OCI-LY1 (cell line): ENCODE measurements at regions not wholly inside any gene's neighbourhood (a gene's known extent, or its start where the extent isn't known, plus 50 kb on each side); places are given as distances from the start of the nearest gene placed in this dataset.
A peak's percentile ranks its signal among the peaks of the same experiment; 100 is the strongest.

ENCODE experiments used
- H2AFZ ChIP-seq: fragments of 200-600 bp; sonication (generic), shearing (Covaris generic); 2 replicates; pipeline ENCODE4 v1.6.0; 2014; ENCODE audit warnings: antibody characterized with exemption, mild to moderate bottlenecking, low read length
- H3F3A ChIP-seq: fragments of 200-600 bp; sonication (generic), shearing (Covaris generic); 2 replicates; pipeline ENCODE4 v1.6.0; 2014; ENCODE audit warnings: mild to moderate bottlenecking, antibody characterized with exemption, low read length, moderate library complexity; ENCODE audit not compliant: insufficient read depth
- H3K27ac ChIP-seq: fragments of 200-600 bp; sonication (generic); 2 replicates; pipeline ENCODE4 v1.5.1; 2014; ENCODE audit warnings: low read length, mixed run types, mild to moderate bottlenecking, low read depth; ENCODE audit not compliant: poor library complexity, severe bottlenecking
- H3K27me3 ChIP-seq: fragments of 200-600 bp; sonication (generic); 2 replicates; pipeline ENCODE4 v1.6.0; 2014; ENCODE audit warnings: antibody characterized with exemption, mild to moderate bottlenecking, low read length, moderate library complexity; ENCODE audit not compliant: insufficient read depth
- H3K36me3 ChIP-seq: fragments of 200-600 bp; sonication (generic); 2 replicates; pipeline ENCODE4 v1.6.1; 2014; ENCODE audit warnings: mild to moderate bottlenecking, antibody characterized with exemption, low read length, moderate library complexity, mixed read lengths; ENCODE audit not compliant: insufficient read depth
- H3K4me1 ChIP-seq: fragments of 200-600 bp; sonication (generic); 2 replicates; pipeline ENCODE4 v1.5.1; 2014; ENCODE audit warnings: mild to moderate bottlenecking, low read length, moderate library complexity; ENCODE audit not compliant: insufficient read depth, severe bottlenecking
- H3K4me2 ChIP-seq: fragments of 200-600 bp; sonication (generic), shearing (Covaris generic); 2 replicates; pipeline ENCODE4 v1.6.1; 2014; ENCODE audit warnings: low read length
- H3K4me3 ChIP-seq: fragments of 200-600 bp; sonication (generic); 2 replicates; pipeline ENCODE4 v1.5.1; 2014; ENCODE audit warnings: low read length, low read depth, mild to moderate bottlenecking, mixed read lengths; ENCODE audit not compliant: poor library complexity, severe bottlenecking
- H3K79me2 ChIP-seq: fragments of 200-600 bp; shearing (Covaris generic); 2 replicates; pipeline ENCODE4 v1.6.1; 2016; ENCODE audit warnings: mixed run types, low read length, mixed read lengths; ENCODE audit not compliant: insufficient read depth
- H3K9ac ChIP-seq: fragments of 200-600 bp; sonication (generic), shearing (Covaris generic); 2 replicates; pipeline ENCODE4 v1.6.1; 2014; ENCODE audit warnings: mild to moderate bottlenecking, low read length, mixed read lengths
- H3K9me2 ChIP-seq: fragments of 200-600 bp; sonication (generic), shearing (Covaris generic); 2 replicates; pipeline ENCODE4 v1.6.1; 2014; ENCODE audit warnings: low read depth, mild to moderate bottlenecking, low read length, mixed read lengths
- H3K9me3 ChIP-seq: fragments of 200-600 bp; shearing (Covaris generic); 2 replicates; pipeline ENCODE4 v1.6.1; 2014; ENCODE audit warnings: low read length, mixed read lengths
- H4K20me1 ChIP-seq: fragments of 200-600 bp; sonication (generic), shearing (Covaris generic); 2 replicates; pipeline ENCODE4 v1.6.0; 2016; ENCODE audit warnings: mild to moderate bottlenecking, low read length; ENCODE audit not compliant: insufficient read depth
- EZH2 ChIP-seq: fragments of 200-600 bp; sonication (generic), shearing (Covaris generic); IDR thresholded peaks from 2 replicates; pipeline ENCODE4 v1.8.0; 2017; ENCODE audit warnings: borderline replicate concordance, mixed run types, mild to moderate bottlenecking, antibody characterized with exemption, low read length, moderate library complexity, mixed read lengths
- TF ChIP-seq, protein P1 (sequence below): fragments of 200-600 bp; sonication (generic), shearing (Covaris generic); IDR thresholded peaks from 2 replicates; pipeline ENCODE4 v1.5.1; 2017; ENCODE audit warnings: mild to moderate bottlenecking, antibody characterized with exemption, low read length, moderate library complexity, mixed read lengths

DNA sequence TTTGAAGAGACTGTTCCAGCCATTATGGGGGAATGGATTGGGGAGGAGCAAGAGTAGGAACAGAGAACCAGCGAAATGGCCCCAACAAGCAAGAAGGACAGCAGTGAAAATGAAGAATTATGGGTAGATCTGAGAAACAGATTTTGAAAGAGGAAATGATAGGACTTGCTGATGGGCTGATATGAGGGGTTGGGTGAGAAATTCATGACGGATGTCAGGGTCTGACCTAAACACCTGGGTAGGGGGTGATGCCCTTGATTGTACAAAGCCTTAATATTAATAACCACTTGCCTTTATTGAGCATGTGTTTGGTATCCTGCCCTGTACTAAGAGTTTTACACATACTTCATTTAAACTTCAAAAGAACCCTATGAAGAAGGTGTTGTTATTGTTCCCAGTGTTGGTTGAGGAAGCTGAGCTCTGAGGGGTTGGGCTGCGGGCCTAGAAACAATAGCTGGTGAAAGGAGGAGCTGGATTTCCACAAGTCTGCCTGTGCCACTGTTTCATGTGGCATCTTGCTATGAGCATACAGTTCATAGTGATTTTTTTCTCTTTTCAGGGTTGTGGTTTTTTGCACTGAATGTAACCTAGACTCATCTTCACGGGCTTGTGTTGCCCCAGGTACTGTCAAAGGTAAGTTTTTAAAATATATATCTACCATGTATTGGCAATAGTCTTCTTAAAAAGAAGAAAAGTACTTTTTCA lies 61.1 kb upstream of the TNRC6B start:
- Histone ChIP-seq H3K79me2 (peaks cover 12% of the 10 kb centered on the region; the same call in 1 of the 2 replicates), H3K4me2 (no peak overlapping the region), H3K4me1 (peaks cover 20% of the 10 kb centered on the region), H3F3A (no peaks in the 10 kb centered on the region), H4K20me1 (no peaks in the 10 kb centered on the region), H3K27me3 (no peaks in the 10 kb centered on the region), H3K27ac (no peak overlapping the region), H3K36me3 (0 out of 2 replicates have a peak, but pooled peaks cover 2% of the 10 kb centered on the region), H3K9ac (no peak overlapping the region), H3K4me3 (no peak overlapping the region), H2AFZ (no peak overlapping the region), H3K9me3 (no peaks in the 10 kb centered on the region), H3K9me2 (no peaks in the 10 kb centered on the region)
- TF ChIP-seq, protein P1, sequence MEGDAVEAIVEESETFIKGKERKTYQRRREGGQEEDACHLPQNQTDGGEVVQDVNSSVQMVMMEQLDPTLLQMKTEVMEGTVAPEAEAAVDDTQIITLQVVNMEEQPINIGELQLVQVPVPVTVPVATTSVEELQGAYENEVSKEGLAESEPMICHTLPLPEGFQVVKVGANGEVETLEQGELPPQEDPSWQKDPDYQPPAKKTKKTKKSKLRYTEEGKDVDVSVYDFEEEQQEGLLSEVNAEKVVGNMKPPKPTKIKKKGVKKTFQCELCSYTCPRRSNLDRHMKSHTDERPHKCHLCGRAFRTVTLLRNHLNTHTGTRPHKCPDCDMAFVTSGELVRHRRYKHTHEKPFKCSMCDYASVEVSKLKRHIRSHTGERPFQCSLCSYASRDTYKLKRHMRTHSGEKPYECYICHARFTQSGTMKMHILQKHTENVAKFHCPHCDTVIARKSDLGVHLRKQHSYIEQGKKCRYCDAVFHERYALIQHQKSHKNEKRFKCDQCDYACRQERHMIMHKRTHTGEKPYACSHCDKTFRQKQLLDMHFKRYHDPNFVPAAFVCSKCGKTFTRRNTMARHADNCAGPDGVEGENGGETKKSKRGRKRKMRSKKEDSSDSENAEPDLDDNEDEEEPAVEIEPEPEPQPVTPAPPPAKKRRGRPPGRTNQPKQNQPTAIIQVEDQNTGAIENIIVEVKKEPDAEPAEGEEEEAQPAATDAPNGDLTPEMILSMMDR, result no peak
- no peak for TF ChIP-seq EZH2

DNA sequence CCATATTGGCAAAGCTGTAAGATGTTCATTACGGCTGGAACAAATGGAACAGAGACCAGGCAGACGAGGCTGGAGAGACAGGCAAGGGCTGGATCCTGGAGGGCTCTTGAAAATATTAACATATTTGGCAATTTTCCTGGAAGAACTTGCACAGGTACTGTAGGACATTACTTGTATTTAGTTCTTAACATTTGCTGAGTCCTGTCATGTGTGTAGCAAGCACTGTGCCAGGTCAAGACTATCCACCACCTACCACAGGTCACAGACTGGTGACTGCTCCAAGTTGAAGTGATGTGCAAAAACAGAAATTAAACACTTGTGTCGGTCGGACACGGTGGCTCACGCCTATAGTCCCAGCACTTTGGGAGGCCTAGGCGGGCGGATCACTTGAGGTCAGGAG lies 58.7 kb upstream of the TNRC6B start:
- H4K20me1 ChIP-seq, result no peaks in the 10 kb centered on the region

GRCh38 chr22:40120848-40121247 lies 56.9 kb upstream of the TNRC6B start:
- H3K9ac ChIP-seq, result peak overlapping the region; percentile 26; the same call in 1 of the 2 replicates
- no peaks in the 10 kb centered on the region for H3F3A ChIP-seq
- no peaks in the 10 kb centered on the region for H4K20me1 ChIP-seq
- peak overlapping the region; percentile 38 for H3K27ac ChIP-seq
- no peak overlapping the region for H2AFZ ChIP-seq
- H3K4me2 ChIP-seq, result no peak overlapping the region; the same call in 1 of the 2 replicates
- H3K27me3 ChIP-seq, result no peaks in the 10 kb centered on the region
- TF ChIP-seq, protein P1, result no peak
- TF ChIP-seq EZH2, result no peak
- no peak overlapping the region for H3K4me3 ChIP-seq
- H3K9me3 ChIP-seq, result no peaks in the 10 kb centered on the region
- no peaks in the 10 kb centered on the region for H3K9me2 ChIP-seq
- no peaks in the 10 kb centered on the region for H3K79me2 ChIP-seq
- peaks cover 25% of the 10 kb centered on the region for H3K4me1 ChIP-seq
- peaks cover 10% of the 10 kb centered on the region; the same call in 1 of the 2 replicates for H3K36me3 ChIP-seq

More for the DNA sequence above, 58.7 kb upstream of the TNRC6B start:
- Histone ChIP-seq H3K9me2 (no peaks in the 10 kb centered on the region), H3K36me3 (0 out of 2 replicates have a peak, but pooled peaks cover 10% of the 10 kb centered on the region), H3K27me3 (no peaks in the 10 kb centered on the region), H3K79me2 (peaks cover 1% of the 10 kb centered on the region; the same call in 1 of the 2 replicates), H3F3A (no peaks in the 10 kb centered on the region), H3K9me3 (no peaks in the 10 kb centered on the region), H3K4me2 (no peak overlapping the region), H3K4me1 (peaks cover 25% of the 10 kb centered on the region), H3K4me3 (no peak overlapping the region), H3K9ac (no peak overlapping the region), H2AFZ (no peak overlapping the region), H3K27ac (no peak overlapping the region)
- TF ChIP-seq, protein P1, result no peak
- TF ChIP-seq EZH2, result no peak
